ENCODE measurements at regions not wholly inside any gene's neighbourhood (a gene's known extent, or its start where the extent isn't known, plus 50 kb on each side); places are given as distances from the start of the nearest gene placed in this dataset.

GRCh38 chr10:10513067-10513466 lies 504.6 kb upstream of the CELF2 start:
- no peak for DNase-seq (ENCODE audit: low read depth in 2 of 2)

- DNase-seq (ENCODE audit: low read depth in 2 of 2): no peak
Measured at GRCh38 chr10:10513898-10514297, 503.8 kb upstream of the CELF2 start.

GRCh38 chr10:10514797-10515196 lies 502.9 kb upstream of the CELF2 start:
- DNase-seq (ENCODE audit: low read depth in 2 of 2): no peak

GRCh38 chr10:10515479-10516204 lies 502.0 kb upstream of the CELF2 start:
- DNase-seq (ENCODE audit: low read depth in 2 of 2): no peak

GRCh38 chr10:10516346-10517130 lies 501.1 kb upstream of the CELF2 start:
- DNase-seq (ENCODE audit: low read depth in 2 of 2): no peak

- no peak for DNase-seq (ENCODE audit: low read depth in 2 of 2)
Measured at GRCh38 chr10:10517866-10518265, 499.8 kb upstream of the CELF2 start.

- no peak for DNase-seq (ENCODE audit: low read depth in 2 of 2)
Measured at GRCh38 chr10:10519674-10520073, 498.0 kb upstream of the CELF2 start.

GRCh38 chr10:10520491-10521385 lies 496.9 kb upstream of the CELF2 start:
- DNase-seq (ENCODE audit: low read depth in 2 of 2): no peak

GRCh38 chr10:10526846-10527245 lies 490.8 kb upstream of the CELF2 start:
- DNase-seq (ENCODE audit: low read depth in 2 of 2): no peak

GRCh38 chr10:10527861-10528562 lies 489.7 kb upstream of the CELF2 start:
- DNase-seq (ENCODE audit: low read depth in 2 of 2): no peak

- no peak for DNase-seq (ENCODE audit: low read depth in 2 of 2)
Measured at GRCh38 chr10:10528563-10528910, 489.1 kb upstream of the CELF2 start.

GRCh38 chr10:10530313-10530712 lies 487.4 kb upstream of the CELF2 start:
- DNase-seq (ENCODE audit: low read depth in 2 of 2): no peak

- no peak for DNase-seq (ENCODE audit: low read depth in 2 of 2)
Measured at GRCh38 chr10:10532236-10532635, 485.4 kb upstream of the CELF2 start.

- DNase-seq (ENCODE audit: low read depth in 2 of 2): no peak
Measured at GRCh38 chr10:10532826-10533225, 484.8 kb upstream of the CELF2 start.

GRCh38 chr10:10533437-10533836 lies 484.2 kb upstream of the CELF2 start:
- DNase-seq (ENCODE audit: low read depth in 2 of 2): no peak

- DNase-seq (ENCODE audit: low read depth in 2 of 2): no peak
Measured at GRCh38 chr10:10538326-10538725, 479.3 kb upstream of the CELF2 start.

GRCh38 chr10:10540398-10540797 lies 477.3 kb upstream of the CELF2 start:
- DNase-seq (ENCODE audit: low read depth in 2 of 2): no peak

- DNase-seq (ENCODE audit: low read depth in 2 of 2): no peak
Measured at GRCh38 chr10:10542477-10542876, 475.2 kb upstream of the CELF2 start.

- DNase-seq (ENCODE audit: low read depth in 2 of 2): no peak
Measured at GRCh38 chr10:10544890-10545289, 472.8 kb upstream of the CELF2 start.

- no peak for DNase-seq (ENCODE audit: low read depth in 2 of 2)
Measured at GRCh38 chr10:10545771-10546170, 471.9 kb upstream of the CELF2 start.

- no peak for DNase-seq (ENCODE audit: low read depth in 2 of 2)
Measured at GRCh38 chr10:10551596-10552301, 465.9 kb upstream of the CELF2 start.
